H1 (cell line): ENCODE measurements at regions not wholly inside any gene's neighbourhood (a gene's known extent, or its start where the extent isn't known, plus 50 kb on each side); places are given as distances from the start of the nearest gene placed in this dataset.

Source experiments
- CTCF ChIA-PET: fragments of 300-600 bp; sonication (Branson Sonifier 250); formaldehyde crosslinking; loops from one replicate; lab custom pipeline; 2021; ENCODE audit not compliant: partially characterized antibody; lab: Charles Lee
- POLR2A ChIA-PET: fragments of 300-600 bp; sonication (Branson Sonifier 250); formaldehyde crosslinking; loops from one replicate; lab custom pipeline; 2021; ENCODE audit warnings: inconsistent platforms; ENCODE audit not compliant: partially characterized antibody; lab: Charles Lee
- DNase-seq, 2 experiments: peaks; one replicate each; pipeline versions ENCODE4 v3.0.0 to v3.0.0-alpha.2; 2010 to 2022; ENCODE audit warnings: low spot score in 2 of 2, low read depth in 1 of 2, mixed read lengths in 1 of 2
- FAIRE-seq: peaks from 2 replicates; lab custom pipeline; 2011; peaks lifted over from hg19 to GRCh38; lab: Jason Lieb, UNC
- H2AFZ ChIP-seq: 2 replicates; pipeline ENCODE4 v1.8.1; 2012; ENCODE audit warnings: low read length, inconsistent platforms
- H2AK5ac ChIP-seq: 2 replicates; pipeline ENCODE4 v1.6.1; 2013; ENCODE audit warnings: low read depth, low read length
- H2BK120ac ChIP-seq: replicated peaks from 2 replicates; pipeline ENCODE3; 2013; ENCODE audit warnings: low read depth, low read length, inconsistent platforms
- H2BK12ac ChIP-seq: 2 replicates; pipeline ENCODE4 v1.6.1; 2013; ENCODE audit warnings: low read depth, low read length
- H2BK15ac ChIP-seq: 2 replicates; pipeline ENCODE4 v1.6.1; 2013; ENCODE audit warnings: low read length
- H2BK20ac ChIP-seq: 2 replicates; pipeline ENCODE4 v1.6.1; 2013; ENCODE audit warnings: low read length
- H2BK5ac ChIP-seq: 2 replicates; pipeline ENCODE4 v1.6.1; 2013; ENCODE audit warnings: low read depth, low read length
- H3K14ac ChIP-seq: 2 replicates; pipeline ENCODE4 v1.6.1; 2013; ENCODE audit warnings: inconsistent platforms; ENCODE audit not compliant: insufficient read length
- H3K18ac ChIP-seq: 2 replicates; pipeline ENCODE4 v1.6.1; 2013; ENCODE audit warnings: low read length; ENCODE audit errors: extremely low read depth
- H3K23ac ChIP-seq: 2 replicates; pipeline ENCODE4 v1.6.1; 2013; ENCODE audit warnings: inconsistent platforms; ENCODE audit not compliant: insufficient read length
- H3K23me2 ChIP-seq: 2 replicates; pipeline ENCODE4 v1.6.1; 2013; ENCODE audit warnings: low read depth, low read length
- H3K27ac ChIP-seq: 2 replicates; pipeline ENCODE4 v1.6.1; 2011; ENCODE audit warnings: low read depth, low read length, inconsistent platforms
- H3K27me3 ChIP-seq, 4 experiments: replicated peaks in 1 of 4; 1 replicate in 1 of 4; 2 replicates in 3 of 4; pipeline versions ENCODE4 v1.6.1 to v1.8.1; 2011 to 2013; ENCODE audit warnings: low read length in 3 of 4, mild to moderate bottlenecking in 3 of 4, inconsistent platforms in 2 of 4, mixed read lengths in 2 of 4, moderate library complexity in 1 of 4; ENCODE audit not compliant: control insufficient read depth in 3 of 4, insufficient read depth in 3 of 4; ENCODE audit errors: extremely low read depth in 1 of 4
- H3K36me3 ChIP-seq, 4 experiments: 2 replicates each; pipeline versions ENCODE4 v1.6.1 to v1.8.1; 2011 to 2013; ENCODE audit warnings: mild to moderate bottlenecking in 4 of 4, low read length in 3 of 4, moderate library complexity in 2 of 4, control low read depth in 1 of 4, inconsistent platforms in 1 of 4; ENCODE audit not compliant: insufficient read depth in 4 of 4, control insufficient read depth in 2 of 4
- H3K4ac ChIP-seq: replicated peaks from 2 replicates; pipeline ENCODE3; 2013; ENCODE audit warnings: low read length, low read depth, mixed read lengths, inconsistent platforms; ENCODE audit not compliant: insufficient read length
- H3K4me1 ChIP-seq, 4 experiments: replicated peaks in 1 of 4; 1 replicate in 1 of 4; 2 replicates in 3 of 4; pipeline versions ENCODE4 v1.6.1 to v1.8.1; 2011 to 2013; ENCODE audit warnings: low read length in 3 of 4, inconsistent platforms in 2 of 4, mixed read lengths in 1 of 4; ENCODE audit not compliant: insufficient read depth in 4 of 4, control insufficient read depth in 3 of 4
- H3K4me2 ChIP-seq, 2 experiments: 2 replicates each; pipeline versions ENCODE4 v1.6.1 to v1.8.1; 2011 to 2013; ENCODE audit warnings: low read depth in 2 of 2, low read length in 2 of 2, control low read depth in 1 of 2, inconsistent platforms in 1 of 2, mild to moderate bottlenecking in 1 of 2; ENCODE audit not compliant: insufficient read depth in 1 of 2
- H3K4me3 ChIP-seq, 4 experiments: fragments of 200-600, 300-600 bp in 1 of 4; sonication (generic), shearing (Covaris generic), sonication (Bioruptor Twin) in 1 of 4; 2 replicates each; pipeline versions ENCODE4 v1.5.1 to v1.8.1; 2011 to 2016; ENCODE audit warnings: low read length in 4 of 4, low read depth in 3 of 4, control low read depth in 2 of 4, inconsistent platforms in 2 of 4, mild to moderate bottlenecking in 2 of 4, mixed read lengths in 1 of 4, moderate library complexity in 1 of 4; ENCODE audit not compliant: insufficient read depth in 2 of 4; ENCODE audit errors: extremely low read depth in 1 of 4
- H3K56ac ChIP-seq: replicated peaks from 2 replicates; pipeline ENCODE3; 2013; ENCODE audit warnings: low read depth, mild to moderate bottlenecking, mixed read lengths, low read length, inconsistent platforms; ENCODE audit not compliant: insufficient read length
- H3K79me1 ChIP-seq: 2 replicates; pipeline ENCODE4 v1.6.1; 2013; ENCODE audit warnings: low read depth, low read length, control low read depth
- H3K79me2 ChIP-seq, 2 experiments: 2 replicates each; pipeline versions ENCODE4 v1.6.1 to v1.8.1; 2012 to 2013; ENCODE audit warnings: low read length in 2 of 2, mild to moderate bottlenecking in 2 of 2, inconsistent platforms in 1 of 2; ENCODE audit not compliant: insufficient read depth in 2 of 2, control insufficient read depth in 1 of 2
- H3K9ac ChIP-seq, 4 experiments: replicated peaks in 1 of 4; 1 replicate in 1 of 4; 2 replicates in 3 of 4; pipeline versions ENCODE4 v1.6.1 to v1.8.1; 2011 to 2013; ENCODE audit warnings: low read depth in 3 of 4, low read length in 3 of 4, control low read depth in 2 of 4, mild to moderate bottlenecking in 2 of 4, moderate library complexity in 2 of 4, inconsistent platforms in 1 of 4; ENCODE audit errors: extremely low read depth in 1 of 4
- H3K9me3 ChIP-seq, 2 experiments: 2 replicates each; pipeline versions ENCODE4 v1.6.1 to v1.8.1; 2012 to 2013; ENCODE audit warnings: mild to moderate bottlenecking in 2 of 2, moderate library complexity in 2 of 2, control low read depth in 1 of 2, inconsistent platforms in 1 of 2, low read depth in 1 of 2, low read length in 1 of 2, mixed read lengths in 1 of 2; ENCODE audit not compliant: insufficient read depth in 2 of 2
- H4K20me1 ChIP-seq, 2 experiments: replicated peaks in 1 of 2; 2 replicates each; pipeline versions ENCODE3 to v1.8.1; 2011 to 2013; ENCODE audit warnings: inconsistent platforms in 2 of 2, low read length in 2 of 2, mild to moderate bottlenecking in 1 of 2; ENCODE audit not compliant: insufficient read depth in 2 of 2, control insufficient read depth in 1 of 2
- H4K5ac ChIP-seq: 2 replicates; pipeline ENCODE4 v1.6.1; 2013; ENCODE audit warnings: low read length, low read depth, mixed read lengths, inconsistent platforms; ENCODE audit not compliant: insufficient read length
- H4K8ac ChIP-seq: 2 replicates; pipeline ENCODE4 v1.8.0; 2013; ENCODE audit warnings: mild to moderate bottlenecking, moderate library complexity, low read length, inconsistent platforms; ENCODE audit not compliant: insufficient read depth; ENCODE audit errors: extremely low read depth
- H4K91ac ChIP-seq: replicated peaks from 2 replicates; pipeline ENCODE3; 2013; ENCODE audit warnings: low read length, mixed read lengths, inconsistent platforms; ENCODE audit not compliant: insufficient read length
- TBP ChIP-seq: IDR thresholded peaks from 2 replicates; pipeline ENCODE4 v1.6.1; 2011; ENCODE audit warnings: low read depth, low read length, improper control_type of control experiment
- WGBS, 2 experiments: shearing (Covaris generic) in 1 of 2; methylation state at CpG; one replicate each; pipeline versions ENCODE4 v1.1.6 to v1.1.7; 2013 to 2015; ENCODE audit warnings: low lambda C conversion rate in 2 of 2, mixed read lengths in 2 of 2, inconsistent platforms in 1 of 2, low coverage in 1 of 2, missing lambda C conversion rate in 1 of 2; ENCODE audit not compliant: insufficient replicate concordance in 2 of 2, insufficient coverage in 1 of 2, insufficient read length in 1 of 2; ENCODE audit errors: extremely low coverage in 1 of 2, missing lambda C conversion rate in 1 of 2; 5-methylcytosine and 5-hydroxymethylcytosine counted together

DNA sequence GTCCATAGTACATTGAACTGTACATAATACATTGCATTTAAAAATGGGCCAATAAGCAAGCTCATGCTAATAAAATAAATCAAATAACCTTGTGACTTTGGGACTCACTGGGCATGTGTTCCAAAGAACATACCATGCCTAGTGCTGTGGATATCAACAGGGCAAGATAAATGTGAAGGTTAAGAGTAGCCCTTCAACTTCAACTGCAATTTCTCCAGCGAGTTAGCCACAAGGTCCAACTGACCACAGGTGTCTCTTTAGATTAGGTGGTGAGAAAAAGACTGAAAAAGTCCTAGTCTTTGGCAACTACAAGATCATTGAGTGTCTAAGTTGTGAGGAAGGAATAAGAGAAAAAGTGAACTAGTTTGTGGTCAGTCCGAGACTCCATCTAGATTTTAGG, 78.3 kb upstream of the ATP11B start:
- WGBS, 2 experiments: 80% methylated on average over 2 of the region's 2 CpGs; no CpG with 5 or more reads in 1 of the 2 experiments
- no peak overlapping the region for H2BK5ac ChIP-seq
- no peak overlapping the region for H3K9ac ChIP-seq
- no peak overlapping the region for H3K27ac ChIP-seq
- no peaks in the 10 kb centered on the region for H4K20me1 ChIP-seq
- no peak overlapping the region for H2AK5ac ChIP-seq
- no peak overlapping the region for H3K4ac ChIP-seq
- no peak overlapping the region for H2BK20ac ChIP-seq
- H2BK120ac ChIP-seq: no peak overlapping the region
- no peaks in the 10 kb centered on the region for H3K79me2 ChIP-seq
- no peaks in the 10 kb centered on the region for H3K27me3 ChIP-seq
- H4K5ac ChIP-seq: no peak overlapping the region
- CTCF ChIA-PET: interaction anchor here (0.6 to 5.2 kb wide), 19 partner anchors 8 to 671 kb away, joined by 3 to 37 read pairs (median 4); partner anchors contain the start of gene ATP11B
- H2BK12ac ChIP-seq: no peak overlapping the region
- no peak overlapping the region for H3K14ac ChIP-seq
- POLR2A ChIA-PET: interaction anchor here (0.6 kb wide), 1 partner anchor 156 kb away, joined by 5 read pairs; no protein-coding TSS in a partner anchor
- H3K4me3 ChIP-seq: no peak overlapping the region
- FAIRE-seq (no peak), DNase-seq (no peak)
- H3K4me1 ChIP-seq: peaks cover 0 to 6% (median 1%) of the 10 kb centered on the region in 4 experiments; a peak in 1 of 7 replicates
- no peak overlapping the region for H3K18ac ChIP-seq
- no peak overlapping the region for H2AFZ ChIP-seq
- no peak overlapping the region for H3K4me2 ChIP-seq
- no peak overlapping the region for H4K8ac ChIP-seq
- H3K23me2 ChIP-seq: no peaks in the 10 kb centered on the region
- no peak overlapping the region for H3K56ac ChIP-seq
- H2BK15ac ChIP-seq: no peak overlapping the region
- H3K23ac ChIP-seq: no peak overlapping the region
- H3K9me3 ChIP-seq: no peaks in the 10 kb centered on the region
- H3K36me3 ChIP-seq: no peaks in the 10 kb centered on the region
- no peak overlapping the region for H4K91ac ChIP-seq
- no peaks in the 10 kb centered on the region for H3K79me1 ChIP-seq
- TF ChIP-seq TBP: no peak
